NOMO-1 (cell line): ENCODE measurements at regions not wholly inside any gene's neighbourhood (a gene's known extent, or its start where the extent isn't known, plus 50 kb on each side); places are given as distances from the start of the nearest gene placed in this dataset.

Source experiments
- DNase-seq, 2 experiments: peaks; one replicate each; lab custom pipeline; 2025; ENCODE audit not compliant: unreplicated experiment in 2 of 2; lab: John Stamatoyannopoulos, UW

DNA sequence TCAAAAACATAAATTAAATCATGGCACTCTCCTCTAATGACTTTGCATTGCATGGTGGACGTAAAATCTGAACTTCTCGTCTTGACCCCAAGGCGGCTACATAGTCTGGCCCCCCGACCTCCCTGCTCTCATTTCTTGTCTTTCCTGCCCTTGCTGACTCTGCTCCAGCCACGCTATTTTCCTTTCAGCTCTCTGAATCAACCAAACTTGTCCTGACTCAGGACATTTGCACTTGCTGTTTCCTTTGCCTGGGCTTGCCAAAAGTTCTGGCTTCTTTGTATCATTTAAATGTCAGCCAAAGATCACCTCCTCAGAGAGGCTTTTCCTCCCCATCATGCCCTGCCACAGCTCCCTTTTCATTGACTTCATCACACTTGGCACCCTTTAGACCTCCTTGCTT, 107.7 kb upstream of the NFE2L3 start:
- DNase-seq = no peak

DNA sequence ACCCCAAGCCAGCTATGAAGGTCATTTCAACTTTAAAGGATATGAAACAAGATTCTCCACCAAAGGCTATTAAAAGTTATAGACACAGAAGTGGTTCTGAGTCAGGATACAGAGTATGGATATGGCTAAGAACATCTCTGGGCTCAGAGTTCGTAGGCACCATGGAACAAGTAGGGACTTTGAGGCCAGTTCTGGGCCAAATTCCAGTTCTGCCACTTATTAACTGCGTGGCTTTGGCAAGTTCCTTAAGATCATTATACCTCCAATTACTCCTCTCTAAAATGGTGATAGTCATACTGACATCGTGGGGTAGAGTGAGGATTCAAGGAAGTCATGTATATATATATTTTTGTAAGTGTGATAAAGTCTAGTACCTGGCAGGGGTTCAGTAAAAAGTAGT, 105.8 kb upstream of the NFE2L3 start:
- no peak for DNase-seq

DNA sequence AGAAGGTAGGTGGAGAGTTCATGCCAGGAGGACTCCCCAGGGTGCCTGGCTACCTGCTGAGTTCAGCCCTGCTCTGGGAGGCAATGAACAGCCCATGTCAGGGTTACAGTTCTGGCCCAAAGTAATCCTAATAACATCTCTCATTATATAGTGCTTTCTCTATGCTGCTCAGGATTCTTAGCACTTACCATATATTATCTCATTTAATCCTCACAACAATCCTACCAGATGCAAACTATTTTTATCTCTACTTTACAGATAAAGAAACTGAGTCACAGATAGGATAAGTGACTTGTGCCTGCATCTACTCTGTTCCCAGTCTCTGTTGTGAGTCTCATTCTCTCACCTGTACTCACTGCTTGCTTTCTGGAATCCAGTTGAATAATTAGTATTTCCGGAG, 105.1 kb upstream of the NFE2L3 start:
- DNase-seq = no peak

DNA sequence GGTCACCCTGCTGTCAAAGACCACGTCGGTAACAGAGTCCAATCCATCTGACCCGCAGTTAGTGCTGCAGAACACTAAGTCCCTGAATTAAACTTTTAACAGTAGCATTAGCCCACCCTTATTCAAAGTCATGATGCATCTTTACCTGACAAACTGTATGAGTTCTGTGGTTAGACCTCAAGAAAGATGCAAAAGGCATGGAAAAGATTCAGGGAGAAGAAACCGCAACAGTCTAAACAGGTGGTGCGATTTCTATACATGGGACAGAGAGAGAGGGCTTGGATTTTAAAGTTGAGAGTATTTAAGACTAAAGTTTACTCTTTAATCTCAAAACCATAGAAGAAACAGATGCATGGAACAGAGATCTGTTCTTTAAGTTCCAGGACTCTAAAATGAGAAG, 103.3 kb upstream of the NFE2L3 start:
- no peak for DNase-seq

DNA sequence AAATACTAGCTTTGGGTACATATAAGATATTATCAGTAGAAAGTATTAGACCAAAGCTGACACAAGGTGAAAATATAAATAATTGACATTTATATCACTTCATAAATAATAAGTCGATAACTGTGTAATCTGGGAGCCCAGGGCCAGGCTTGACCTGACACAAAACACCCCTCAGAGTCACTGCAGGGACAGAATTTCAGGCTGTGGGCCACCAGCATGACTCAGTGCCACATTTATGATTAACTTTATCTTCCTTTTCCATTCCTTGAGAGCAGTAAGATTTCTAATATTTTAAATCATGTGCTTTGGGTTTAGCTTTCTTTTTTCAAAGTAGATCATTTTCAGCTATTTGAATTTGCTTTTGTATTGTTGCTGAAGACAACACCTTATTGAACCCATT, 102.9 kb upstream of the NFE2L3 start:
- no peak for DNase-seq

DNA sequence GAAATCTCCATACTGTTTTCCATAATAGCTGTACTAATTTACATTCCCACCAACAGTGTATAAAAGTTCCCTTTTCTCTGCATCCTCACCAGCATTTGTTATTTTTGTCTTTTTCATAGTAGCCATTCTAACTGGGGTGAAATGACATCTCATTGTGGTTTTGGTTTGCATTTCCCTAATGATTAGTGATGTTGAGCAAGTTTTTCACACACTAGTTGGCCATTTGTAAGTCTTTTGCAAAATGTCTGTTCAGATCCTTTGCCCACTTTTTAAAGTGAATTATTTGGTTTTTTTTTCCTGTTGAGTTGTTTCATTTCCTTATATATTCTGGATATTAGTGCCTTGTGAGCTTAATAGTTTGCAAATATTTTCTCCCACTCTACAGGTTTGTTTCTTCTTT, 101.0 kb upstream of the NFE2L3 start:
- DNase-seq = peak; percentile 42 to 82

DNA sequence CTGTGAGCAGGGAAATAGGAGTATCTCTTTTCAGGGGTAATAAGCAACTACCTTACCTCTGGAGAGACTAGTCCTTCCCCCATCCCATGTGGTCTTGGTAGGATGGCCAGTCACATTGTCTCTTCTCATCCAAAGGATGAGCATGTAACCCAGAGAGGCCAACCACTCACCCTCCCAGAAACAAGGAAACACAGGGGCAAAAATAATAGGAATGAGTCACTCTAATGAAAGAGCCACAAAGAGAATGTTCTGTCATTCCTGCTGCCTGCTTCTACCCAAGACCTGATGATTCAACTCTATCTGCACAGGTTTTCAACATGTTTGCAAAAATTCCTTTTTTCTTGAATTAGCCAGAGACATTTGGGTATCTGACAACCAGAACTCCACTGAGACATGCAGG, 99.3 kb upstream of the NFE2L3 start:
- DNase-seq = no peak

DNA sequence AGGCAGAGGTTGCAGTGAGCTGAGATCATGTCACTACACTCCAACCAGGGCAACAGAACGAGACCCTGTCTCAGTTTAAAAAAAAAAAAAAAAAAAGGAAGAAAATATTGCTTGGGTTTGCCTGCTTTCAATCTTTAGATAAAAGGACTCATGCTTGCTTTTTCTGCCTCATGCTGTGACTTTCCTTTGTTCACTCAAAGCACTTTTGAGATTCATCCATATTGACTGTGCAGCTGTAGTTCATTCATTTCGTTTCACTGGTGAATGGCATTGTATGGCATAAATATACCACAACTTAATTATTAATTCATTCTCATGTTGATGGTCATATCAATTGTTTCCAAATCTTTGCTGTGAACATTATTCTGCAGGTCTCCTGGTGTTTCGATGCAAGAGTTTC, 97.6 kb upstream of the NFE2L3 start:
- DNase-seq = no peak

DNA sequence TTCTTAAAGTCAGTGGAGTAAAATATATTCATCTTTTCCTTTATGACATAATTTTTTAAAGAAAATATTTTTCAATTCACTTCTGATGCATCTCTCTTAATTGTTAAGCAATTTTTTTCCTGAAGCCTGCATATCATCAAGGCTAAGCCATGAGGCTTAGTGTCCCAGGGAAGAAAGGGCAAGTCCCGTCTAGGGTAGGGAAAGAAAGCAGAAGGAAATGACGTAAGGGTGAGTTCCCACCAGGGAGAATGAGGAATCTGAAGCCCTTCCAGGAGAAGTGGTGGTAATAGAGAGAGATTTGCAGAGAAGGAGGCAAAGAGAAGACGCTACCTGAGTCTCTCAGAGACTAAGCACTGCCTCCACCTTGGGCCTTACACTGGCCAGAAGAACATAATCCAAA, 96.8 kb upstream of the NFE2L3 start:
- DNase-seq = no peak

DNA sequence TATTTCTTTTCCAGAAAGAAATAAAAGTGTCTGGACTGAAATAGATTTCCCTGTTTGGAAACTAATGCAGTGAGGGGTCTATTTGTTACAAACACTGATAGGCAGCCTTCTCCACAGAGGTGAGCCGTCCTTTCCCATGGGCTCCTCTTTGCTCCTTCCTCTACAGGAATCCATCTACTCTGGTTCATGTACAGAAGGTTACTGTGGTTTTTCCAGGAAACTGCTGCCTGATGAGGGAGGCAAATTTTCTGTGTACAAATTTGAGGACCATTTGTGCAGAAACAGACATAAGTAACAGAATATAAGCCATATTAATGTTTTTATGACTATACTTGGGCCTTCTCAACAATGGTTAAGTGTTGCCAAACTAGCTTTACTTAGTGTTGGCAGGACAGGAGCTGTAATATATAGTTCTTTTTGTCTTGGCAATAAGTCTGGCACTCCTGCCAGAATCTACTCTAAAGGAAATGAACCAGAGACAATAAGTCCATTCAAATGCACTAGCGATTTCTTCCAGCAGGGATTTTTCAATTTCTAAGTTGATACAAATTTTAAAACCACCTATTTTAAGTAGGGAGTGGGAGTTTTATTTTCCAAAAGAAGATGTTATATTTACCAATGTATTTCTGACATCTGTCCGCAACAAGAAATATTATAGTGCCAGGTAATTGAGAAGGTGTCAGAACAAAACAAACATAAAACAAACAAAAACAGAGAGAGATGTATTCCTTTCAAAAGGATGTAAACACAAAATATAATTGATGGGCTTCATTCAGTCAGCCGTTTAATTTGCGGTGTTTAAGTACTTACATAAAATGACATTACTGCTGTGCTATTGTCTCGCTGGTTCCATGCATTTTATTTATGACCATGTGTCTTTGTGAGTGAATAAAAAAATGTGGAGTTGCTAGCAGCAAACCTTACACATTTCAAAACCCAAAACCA, 91.0 kb upstream of the NFE2L3 start:
- no peak for DNase-seq

DNA sequence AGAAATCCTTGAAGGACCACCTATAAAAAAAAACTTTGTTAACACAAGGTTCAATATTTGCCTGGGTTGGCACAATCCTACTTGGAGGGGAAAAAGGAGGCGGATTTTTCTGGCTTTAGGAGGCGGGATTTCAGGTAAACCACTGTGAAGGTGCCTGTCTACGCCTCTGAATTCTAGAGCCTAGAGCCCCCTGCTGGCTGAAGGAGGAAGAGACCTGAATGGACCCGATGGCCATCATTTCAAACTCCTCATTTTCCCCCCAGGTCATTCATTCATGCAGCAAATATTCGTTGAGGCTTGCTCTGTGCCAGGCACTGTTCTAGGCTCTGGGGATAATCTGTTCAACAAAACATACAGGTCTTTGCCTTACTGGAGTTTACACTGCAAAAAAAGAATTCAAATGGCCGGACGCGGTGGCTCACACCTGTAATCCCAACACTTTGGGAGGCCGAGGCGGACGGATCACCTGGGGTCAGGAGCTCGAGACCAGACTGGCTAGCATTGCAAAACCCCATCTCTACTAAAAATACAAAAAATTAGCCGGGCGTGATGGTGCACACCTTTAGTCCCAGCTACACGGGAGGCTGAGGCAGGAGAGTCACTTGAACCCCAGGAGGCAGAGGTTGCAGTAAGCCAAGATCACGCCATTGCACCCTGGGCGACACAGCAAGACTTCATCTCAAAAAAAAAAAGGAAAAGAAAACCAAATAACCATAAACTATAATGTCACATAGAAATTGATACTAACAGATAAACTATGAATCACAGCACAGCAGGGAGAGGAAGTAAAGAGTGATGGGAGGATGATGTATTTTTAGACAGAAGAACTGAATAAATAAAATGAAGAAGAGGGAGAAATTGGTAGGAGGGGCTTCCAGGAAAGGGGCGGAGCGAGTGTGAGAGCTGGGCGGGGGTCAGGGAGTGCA, 90.1 kb upstream of the NFE2L3 start:
- DNase-seq = peak; percentile 39 to 64

DNA sequence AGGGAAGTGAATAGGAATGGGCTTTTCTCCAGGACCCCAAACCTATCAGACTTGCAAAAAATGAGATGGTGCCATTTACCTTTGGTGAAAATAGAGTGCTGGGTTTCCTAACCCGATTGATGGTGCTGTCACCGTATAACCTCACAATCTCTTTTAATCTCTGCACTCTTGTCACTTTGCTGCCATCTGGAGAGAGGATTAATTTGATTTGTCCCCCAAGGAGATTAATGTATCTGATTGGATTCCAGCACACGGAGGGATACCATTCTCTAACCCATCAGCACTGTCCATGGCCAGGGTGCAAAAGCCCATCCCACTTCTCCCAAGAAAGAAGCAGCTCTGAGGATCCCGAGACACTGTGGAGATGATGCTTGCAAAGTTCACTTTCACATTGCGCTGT, 86.3 kb upstream of the NFE2L3 start:
- no peak for DNase-seq

DNA sequence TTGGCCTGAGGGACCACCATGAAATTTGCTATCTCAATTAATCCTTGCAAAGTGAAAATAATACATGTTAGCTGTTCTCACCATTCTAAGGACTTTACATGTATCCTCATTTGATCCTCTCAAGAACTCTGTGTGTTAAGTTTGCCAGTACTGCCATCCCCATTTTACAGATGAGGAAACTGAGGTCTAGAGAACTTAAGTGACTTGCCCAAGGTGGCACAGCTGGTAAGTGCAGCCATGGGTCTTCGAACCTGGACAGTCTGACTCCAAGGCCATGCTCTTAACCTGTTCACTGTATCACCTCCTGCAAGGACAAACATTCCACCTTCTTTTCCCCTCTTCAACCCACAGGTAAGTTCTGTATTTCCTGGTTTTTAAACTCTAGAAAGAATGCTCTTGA, 85.3 kb upstream of the NFE2L3 start:
- DNase-seq = no peak

DNA sequence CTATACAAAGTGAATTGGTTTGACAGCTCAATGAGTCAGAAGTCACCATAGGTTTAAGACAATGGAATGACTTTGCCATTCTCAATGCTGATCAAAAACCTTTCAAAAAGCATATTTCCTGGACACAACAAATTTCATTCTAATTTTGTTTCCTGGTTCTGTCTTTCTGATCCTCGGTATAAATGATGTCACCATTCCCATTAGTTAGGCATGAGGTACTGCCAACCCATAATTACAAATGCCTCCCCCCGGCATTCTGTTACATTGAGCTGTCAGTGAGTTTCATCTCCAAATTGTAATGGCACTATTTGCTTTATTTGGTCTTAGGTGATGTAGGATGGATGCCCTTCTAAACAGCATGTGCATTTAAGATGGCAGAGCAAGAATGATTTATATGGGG, 81.7 kb upstream of the NFE2L3 start:
- DNase-seq = no peak

DNA sequence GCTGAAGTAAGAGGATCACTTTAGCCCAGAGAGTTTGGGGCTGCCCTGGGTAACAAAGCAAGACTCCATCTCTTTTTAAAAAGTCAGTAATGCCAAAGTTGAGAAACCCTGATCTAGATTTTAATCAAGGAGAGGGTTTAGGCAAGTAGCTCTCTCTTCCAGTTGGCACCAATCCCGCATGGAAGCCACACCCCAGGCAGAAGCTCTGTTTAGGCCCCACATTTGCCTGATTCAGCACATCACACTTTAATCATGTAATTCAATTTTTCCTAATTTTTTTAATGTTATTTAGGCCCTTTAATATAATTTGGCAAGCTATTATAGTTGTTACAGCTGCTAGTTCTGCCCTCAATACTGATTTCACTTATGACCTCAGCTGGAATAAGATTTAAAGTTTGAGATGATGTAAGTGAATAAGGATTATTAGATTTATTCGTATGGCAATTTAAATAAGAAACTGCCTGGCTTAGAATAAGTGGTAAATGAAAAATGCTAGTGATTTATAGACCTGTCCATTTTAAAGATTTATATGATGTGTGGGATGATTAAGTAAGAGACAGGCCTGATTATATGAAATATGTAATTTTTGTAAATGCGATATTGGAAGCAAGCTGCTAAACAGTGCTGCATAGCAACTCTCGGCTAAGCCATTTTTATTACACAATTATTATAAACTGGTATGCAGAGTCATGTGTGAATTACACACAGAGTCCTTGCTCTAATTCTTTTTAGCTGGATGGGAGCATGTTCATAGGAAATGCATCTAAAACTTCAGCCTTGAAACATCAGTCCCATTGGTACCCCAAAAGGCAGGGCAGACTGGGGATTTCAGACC, 80.2 kb upstream of the NFE2L3 start:
- DNase-seq = no peak

DNA sequence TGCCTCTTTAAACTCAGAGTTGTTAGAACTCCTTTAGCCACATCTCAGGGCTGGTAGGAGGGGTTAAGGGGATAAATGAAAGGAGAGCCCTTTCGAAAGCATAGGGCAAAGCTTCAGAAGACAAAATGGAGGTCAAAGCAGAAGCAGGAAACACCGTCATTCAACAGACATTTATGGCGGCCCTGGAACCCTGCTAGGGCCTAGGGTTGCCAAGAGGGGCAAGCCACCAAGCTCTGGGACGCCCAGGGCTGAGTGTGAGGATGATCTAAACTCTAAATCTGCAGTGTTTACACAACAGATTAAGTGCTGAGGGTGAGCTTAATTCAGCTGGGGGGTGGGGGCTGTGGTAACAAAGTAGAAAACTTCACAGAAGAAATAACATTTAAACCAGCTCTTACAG, 79.0 kb upstream of the NFE2L3 start:
- no peak for DNase-seq

DNA sequence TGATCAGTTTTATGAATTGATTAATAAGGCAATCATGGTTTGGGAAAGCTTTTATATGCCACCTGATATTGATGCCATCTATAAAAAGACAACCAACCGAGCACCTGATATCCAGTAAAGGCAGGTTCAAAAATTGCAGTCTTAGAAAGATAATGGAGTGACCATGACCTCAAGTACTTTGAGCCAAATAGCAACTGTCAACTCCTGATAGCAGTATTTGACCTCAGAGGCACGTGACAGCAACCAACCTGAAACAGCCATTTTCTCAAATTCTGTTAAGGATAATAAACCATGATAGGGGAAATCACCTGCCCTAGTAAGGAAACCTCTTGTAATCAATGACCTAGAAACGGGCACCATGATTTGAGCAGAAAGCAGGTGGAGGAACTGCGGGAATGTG, 77.1 kb upstream of the NFE2L3 start:
- no peak for DNase-seq

DNA sequence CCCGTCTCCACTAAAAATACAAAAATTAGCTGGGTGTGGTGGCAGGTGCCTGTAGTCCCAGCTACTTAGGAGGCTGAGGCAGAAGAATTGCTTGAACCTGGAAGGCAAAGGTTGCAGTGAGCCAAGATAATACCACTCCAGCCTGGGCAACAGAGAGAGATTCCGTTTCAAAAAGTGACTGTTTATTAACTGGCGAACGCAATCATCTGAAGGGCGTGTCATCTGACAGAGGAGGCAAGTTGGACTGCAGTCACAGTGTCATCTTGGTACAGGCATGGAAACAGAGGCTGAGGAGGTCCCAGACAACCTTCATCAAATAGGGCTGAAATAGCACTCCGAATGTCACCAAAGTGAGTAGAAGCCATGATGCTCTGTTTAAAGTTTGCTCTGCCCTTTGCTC, 75.3 kb upstream of the NFE2L3 start:
- DNase-seq = no peak

DNA sequence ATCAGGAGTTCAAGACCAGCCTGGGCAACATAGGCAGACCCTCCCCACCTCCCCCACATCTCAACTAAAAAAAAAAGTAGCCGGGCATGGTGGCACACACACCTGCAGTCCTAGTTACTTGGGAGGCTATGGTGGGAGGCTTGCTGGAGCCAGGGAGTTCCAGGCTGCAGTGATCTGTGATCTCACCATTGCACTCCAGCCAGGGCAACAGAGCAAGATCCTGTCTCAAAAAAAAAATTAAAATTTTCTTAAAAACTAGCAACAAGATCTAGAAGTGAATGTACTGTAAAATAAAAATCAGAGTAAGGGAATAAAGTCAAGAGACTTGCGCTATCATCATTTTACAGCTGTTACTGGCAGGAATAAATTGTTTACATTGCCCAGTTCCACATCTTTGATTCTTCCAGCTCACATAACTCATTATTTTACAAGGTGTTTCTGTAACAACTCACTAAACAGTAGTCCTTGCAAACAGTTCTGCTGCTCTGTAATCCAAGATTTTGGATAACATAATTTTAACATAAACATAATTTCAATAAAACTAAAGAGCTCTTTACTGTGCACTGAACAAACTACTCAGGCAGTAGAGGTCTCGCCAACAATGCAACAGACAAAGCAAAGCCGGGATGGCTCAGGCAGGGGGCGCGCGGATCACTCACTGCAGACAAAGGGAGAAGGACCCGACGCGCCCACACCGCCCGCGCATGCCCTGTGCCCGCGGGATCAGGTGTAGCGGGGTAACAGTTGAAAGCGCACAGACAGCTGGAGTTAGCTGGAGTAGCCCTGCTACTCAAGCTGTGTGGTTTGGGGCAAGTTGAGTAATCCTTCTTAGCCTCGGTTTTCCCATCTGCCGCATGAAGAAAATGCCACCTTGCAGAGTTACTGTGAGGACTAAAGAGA, 73.3 kb upstream of the NFE2L3 start:
- DNase-seq = peak; percentile 58 to 67

DNA sequence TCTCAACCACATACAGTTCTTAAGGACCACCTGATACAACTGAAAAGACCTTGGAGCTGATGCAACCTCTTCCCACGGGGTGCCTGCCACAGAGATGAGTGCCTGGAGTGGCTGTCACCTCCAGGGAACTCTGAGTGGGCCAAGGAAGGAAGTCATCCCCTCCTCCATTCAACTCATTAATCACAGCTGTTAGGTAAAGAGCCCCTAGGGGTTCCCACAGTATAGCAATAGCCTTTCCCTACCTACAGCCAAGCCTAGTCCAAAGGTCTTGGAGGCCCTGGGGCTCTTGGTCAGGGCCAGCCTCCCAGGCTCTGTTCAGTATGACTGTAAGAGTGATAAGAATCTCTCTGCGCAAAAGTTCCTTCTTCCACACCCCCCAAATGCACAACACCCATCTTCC, 70.4 kb upstream of the NFE2L3 start:
- no peak for DNase-seq
